ENCODE measurements at regions not wholly inside any gene's neighbourhood (a gene's known extent, or its start where the extent isn't known, plus 50 kb on each side); places are given as distances from the start of the nearest gene placed in this dataset.

DNA sequence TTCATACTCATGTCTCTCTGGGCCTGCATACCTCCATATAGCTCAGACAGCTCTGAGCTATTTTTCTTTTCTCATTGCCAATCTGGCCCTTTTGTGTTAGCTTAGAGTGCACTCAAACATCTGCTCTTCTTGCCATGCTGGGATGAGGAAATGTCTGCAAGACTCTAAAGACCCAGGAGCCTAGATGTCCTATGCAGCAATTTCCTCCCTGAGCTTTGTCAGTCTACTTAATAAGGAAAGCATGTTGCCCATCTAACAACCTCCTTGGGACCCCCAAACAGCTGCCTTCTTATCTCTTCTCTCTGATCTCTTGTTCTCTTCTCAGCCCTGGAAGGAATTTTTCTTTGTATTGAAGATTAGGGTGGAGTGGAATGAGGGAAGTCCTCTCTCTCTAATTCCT lies 69.2 kb downstream of the UCHL1 start:
- TF ChIP-seq MYC (IDR thresholded peaks at IDR 0.05; ENCODE audit: low read depth, low read length) = no peak
- TF ChIP-seq, protein P1, sequence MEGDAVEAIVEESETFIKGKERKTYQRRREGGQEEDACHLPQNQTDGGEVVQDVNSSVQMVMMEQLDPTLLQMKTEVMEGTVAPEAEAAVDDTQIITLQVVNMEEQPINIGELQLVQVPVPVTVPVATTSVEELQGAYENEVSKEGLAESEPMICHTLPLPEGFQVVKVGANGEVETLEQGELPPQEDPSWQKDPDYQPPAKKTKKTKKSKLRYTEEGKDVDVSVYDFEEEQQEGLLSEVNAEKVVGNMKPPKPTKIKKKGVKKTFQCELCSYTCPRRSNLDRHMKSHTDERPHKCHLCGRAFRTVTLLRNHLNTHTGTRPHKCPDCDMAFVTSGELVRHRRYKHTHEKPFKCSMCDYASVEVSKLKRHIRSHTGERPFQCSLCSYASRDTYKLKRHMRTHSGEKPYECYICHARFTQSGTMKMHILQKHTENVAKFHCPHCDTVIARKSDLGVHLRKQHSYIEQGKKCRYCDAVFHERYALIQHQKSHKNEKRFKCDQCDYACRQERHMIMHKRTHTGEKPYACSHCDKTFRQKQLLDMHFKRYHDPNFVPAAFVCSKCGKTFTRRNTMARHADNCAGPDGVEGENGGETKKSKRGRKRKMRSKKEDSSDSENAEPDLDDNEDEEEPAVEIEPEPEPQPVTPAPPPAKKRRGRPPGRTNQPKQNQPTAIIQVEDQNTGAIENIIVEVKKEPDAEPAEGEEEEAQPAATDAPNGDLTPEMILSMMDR (IDR thresholded peaks at IDR 0.05; ENCODE audit: extremely low read depth in 1 of 2, insufficient read depth in 1 of 2, low read depth in 1 of 2, low read length in 2 of 2) = no peak
- TF ChIP-seq POLR2A (IDR thresholded peaks at IDR 0.05; ENCODE audit: low read depth, low read length) = no peak
- no peak for TF ChIP-seq POLR2AphosphoS5 (IDR thresholded peaks at IDR 0.05; ENCODE audit: insufficient read depth, low read depth, low read length)

Measured in endothelial cell of umbilical vein (primary cell).